ENCODE measurements at regions not wholly inside any gene's neighbourhood (a gene's known extent, or its start where the extent isn't known, plus 50 kb on each side); places are given as distances from the start of the nearest gene placed in this dataset.
"Not testable (repeated sequence)": the region's sequence is repeated elsewhere in the genome, so short reads cannot be mapped to it uniquely, and the experiment has no call there.

DNA sequence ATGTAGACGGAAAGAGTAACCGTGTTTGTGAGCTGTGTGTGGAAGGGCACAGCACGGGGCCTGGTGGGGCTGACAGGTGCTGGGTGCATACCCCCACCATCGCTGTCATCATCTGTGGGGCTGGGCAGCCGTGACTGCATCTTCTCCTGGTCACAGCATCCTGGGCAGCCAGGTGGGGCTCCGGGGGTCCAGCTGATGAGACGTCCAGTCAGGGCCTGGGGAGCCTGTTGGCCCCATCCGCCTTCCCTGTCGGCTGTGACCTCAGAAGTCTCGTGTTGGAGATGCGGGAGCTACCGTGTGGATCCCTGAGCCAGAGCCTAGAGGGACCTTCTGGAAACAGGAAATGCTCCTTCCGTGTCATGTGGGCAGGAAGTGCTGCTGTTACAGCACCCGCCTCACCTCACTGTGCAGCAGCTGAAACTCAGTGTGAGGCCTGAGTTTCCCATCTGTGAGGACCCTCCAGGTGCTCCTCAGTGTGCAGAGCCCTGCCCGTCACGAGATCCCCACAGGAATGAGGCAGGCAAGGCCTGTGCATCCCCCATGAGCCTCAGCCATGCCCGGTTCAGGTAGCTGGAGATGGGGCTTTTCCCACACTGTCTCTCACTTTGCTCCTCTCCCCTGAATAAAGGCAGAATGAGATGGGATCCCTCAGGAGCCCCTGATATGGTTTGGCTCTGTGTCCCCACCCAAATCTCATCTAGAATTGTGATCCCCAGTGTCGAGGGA, 108.7 kb downstream of the ERMARD start:
- H3K4me3 ChIP-seq (ENCODE audit: low read length), result no peak overlapping the region
- TF ChIP-seq, protein P1, sequence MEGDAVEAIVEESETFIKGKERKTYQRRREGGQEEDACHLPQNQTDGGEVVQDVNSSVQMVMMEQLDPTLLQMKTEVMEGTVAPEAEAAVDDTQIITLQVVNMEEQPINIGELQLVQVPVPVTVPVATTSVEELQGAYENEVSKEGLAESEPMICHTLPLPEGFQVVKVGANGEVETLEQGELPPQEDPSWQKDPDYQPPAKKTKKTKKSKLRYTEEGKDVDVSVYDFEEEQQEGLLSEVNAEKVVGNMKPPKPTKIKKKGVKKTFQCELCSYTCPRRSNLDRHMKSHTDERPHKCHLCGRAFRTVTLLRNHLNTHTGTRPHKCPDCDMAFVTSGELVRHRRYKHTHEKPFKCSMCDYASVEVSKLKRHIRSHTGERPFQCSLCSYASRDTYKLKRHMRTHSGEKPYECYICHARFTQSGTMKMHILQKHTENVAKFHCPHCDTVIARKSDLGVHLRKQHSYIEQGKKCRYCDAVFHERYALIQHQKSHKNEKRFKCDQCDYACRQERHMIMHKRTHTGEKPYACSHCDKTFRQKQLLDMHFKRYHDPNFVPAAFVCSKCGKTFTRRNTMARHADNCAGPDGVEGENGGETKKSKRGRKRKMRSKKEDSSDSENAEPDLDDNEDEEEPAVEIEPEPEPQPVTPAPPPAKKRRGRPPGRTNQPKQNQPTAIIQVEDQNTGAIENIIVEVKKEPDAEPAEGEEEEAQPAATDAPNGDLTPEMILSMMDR (conservative IDR thresholded peaks at IDR 0.05; ENCODE audit: low read depth, low read length), result no peak
- DNase-seq (ENCODE audit: low read depth), result no peak

- H3K4me3 ChIP-seq (ENCODE audit: low read length), result no peak overlapping the region
- TF ChIP-seq, protein P1 (conservative IDR thresholded peaks at IDR 0.05; ENCODE audit: low read depth, low read length), result no peak
- no peak for DNase-seq (ENCODE audit: low read depth)
Observed at GRCh38 chr6:169859401-169859977, 108.1 kb downstream of the ERMARD start.

- H3K4me3 ChIP-seq (ENCODE audit: low read length), result no peak overlapping the region
- TF ChIP-seq, protein P1 (conservative IDR thresholded peaks at IDR 0.05; ENCODE audit: low read depth, low read length), result no peak
- DNase-seq (ENCODE audit: low read depth), result no peak
Observed at GRCh38 chr6:169858935-169859351, 107.5 kb downstream of the ERMARD start.

DNA sequence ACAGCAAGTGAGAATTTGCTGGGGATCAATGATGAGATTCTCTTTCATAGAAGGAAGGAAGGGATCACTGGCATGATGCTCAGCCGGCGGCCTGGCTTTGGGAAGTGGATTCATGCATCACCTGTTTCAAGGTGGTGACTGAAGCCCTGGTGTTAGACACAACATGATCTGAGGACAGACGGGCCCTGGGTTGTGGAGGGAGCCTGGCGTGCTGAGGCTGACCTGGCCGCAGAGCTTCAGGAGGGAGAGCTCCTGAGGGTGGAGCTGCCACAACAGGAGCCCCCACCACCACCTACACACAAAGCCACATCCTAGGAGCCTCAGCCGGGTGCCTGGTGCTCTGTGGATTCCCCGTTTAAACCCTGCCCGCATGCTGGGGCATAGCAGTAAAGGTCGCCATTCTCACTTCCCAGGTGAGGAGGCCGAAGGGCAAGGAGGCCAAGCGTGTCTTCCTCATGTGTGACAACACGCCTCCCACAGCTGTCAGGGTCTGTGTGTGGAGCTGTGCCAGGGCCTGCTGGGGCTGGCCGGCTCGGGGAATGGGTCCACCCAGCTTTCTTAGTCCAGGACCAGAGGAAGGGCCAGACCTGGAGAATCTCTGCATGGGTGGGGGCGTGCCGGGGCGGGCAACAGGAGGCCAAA, 107.0 kb downstream of the ERMARD start:
- H3K4me3 ChIP-seq (ENCODE audit: low read length), result no peak overlapping the region
- DNase-seq (ENCODE audit: low read depth), result no peak
- TF ChIP-seq, protein P1 (conservative IDR thresholded peaks at IDR 0.05; ENCODE audit: low read depth, low read length), result no peak

GRCh38 chr6:169857343-169858292, 106.2 kb downstream of the ERMARD start:
- no peak for DNase-seq (ENCODE audit: low read depth)
- H3K4me3 ChIP-seq (ENCODE audit: low read length), result no peak overlapping the region
- TF ChIP-seq, protein P1 (conservative IDR thresholded peaks at IDR 0.05; ENCODE audit: low read depth, low read length), result no peak

DNA sequence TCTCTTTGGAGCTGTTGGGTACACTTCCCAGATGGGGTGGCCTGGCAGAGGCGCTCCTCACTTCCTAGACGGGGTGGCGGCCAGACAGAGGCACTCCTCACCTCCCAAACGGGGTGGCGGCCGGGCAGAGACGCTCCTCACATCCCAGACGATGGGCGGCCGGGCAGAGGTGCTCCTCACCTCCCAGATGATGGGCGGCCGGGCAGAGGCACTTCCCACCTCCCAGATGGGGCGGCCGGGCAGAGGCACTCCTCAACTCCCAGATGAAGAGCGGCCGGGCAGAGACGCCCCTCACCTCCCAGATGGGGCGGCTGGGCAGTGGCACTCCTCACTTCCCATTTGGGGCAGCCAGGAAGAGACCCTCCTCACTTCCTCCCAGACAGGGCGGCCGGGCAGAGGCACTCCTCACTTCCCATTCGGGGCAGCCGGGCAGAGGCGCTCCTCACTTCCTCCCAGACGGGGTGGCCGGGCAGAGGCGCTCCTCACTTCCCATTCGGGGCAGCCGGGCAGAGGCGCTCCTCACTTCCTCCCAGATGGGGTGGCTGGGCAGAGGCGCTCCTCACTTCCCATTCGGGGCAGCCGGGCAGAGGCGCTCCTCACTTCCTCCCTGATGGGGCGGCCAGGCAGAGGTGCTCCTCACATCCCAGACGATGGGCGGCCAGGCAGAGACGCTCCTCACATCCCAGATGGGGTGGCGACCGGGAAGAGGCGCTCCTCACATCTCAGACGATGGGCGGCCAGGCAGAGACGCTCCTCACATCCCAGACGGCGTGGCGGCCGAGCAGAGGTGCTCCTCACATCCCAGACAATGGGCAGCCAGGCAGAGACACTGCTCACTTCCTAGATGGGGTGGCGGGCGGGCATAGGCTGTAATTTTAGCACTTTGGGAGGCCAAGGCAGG, 105.3 kb downstream of the ERMARD start:
- not testable (repeated sequence) for DNase-seq (ENCODE audit: low read depth); H3K4me3 ChIP-seq (ENCODE audit: low read length)

Data from retinal pigment epithelial cell (primary cell).